Caco-2 (cell line): ENCODE measurements at regions not wholly inside any gene's neighbourhood (a gene's known extent, or its start where the extent isn't known, plus 50 kb on each side); places are given as distances from the start of the nearest gene placed in this dataset.

Experiments used
- BruUV-seq: library from RNA; stranded (reverse); fragments of 400-500 nt; replicated peaks from 2 replicates; lab custom pipeline; 2021; lab: Mats Ljungman, UMichigan
- CTCF ChIA-PET: fragments of 300-600 bp; sonication (Branson Sonifier 250); formaldehyde crosslinking; loops from one replicate; lab custom pipeline; 2022; ENCODE audit warnings: antibody characterized with exemption; lab: Charles Lee
- POLR2A ChIA-PET: fragments of 300-600 bp; sonication (Branson Sonifier 250); formaldehyde crosslinking; loops from one replicate; lab custom pipeline; 2022; ENCODE audit warnings: antibody characterized with exemption; lab: Charles Lee
- DNase-seq, 2 experiments: peaks; one replicate each; pipeline versions ENCODE4 v3.0.0 to v3.0.0-alpha.2; 2020 to 2022
- H3K27me3 ChIP-seq: replicated peaks from 2 replicates; pipeline ENCODE4 v1.6.0; 2011; ENCODE audit warnings: low read length; ENCODE audit not compliant: control insufficient read depth, insufficient read depth
- H3K36me3 ChIP-seq: 2 replicates; pipeline ENCODE4 v1.5.1; 2011; ENCODE audit warnings: low read length; ENCODE audit not compliant: control insufficient read depth, insufficient read depth
- H3K4me1 ChIP-seq: fragments of 250-450 bp; sonication (Bioruptor Pico); 2 replicates; pipeline ENCODE4 v1.5.1; 2020; ENCODE audit warnings: mild to moderate bottlenecking
- H3K4me3 ChIP-seq: 2 replicates; pipeline ENCODE4 v1.5.1; 2011; ENCODE audit warnings: low read depth, mild to moderate bottlenecking, control low read depth, low read length
- H3K9me3 ChIP-seq: fragments of 250-450 bp; sonication (Bioruptor Pico); 2 replicates; pipeline ENCODE4 v1.5.1; 2020; ENCODE audit warnings: mild to moderate bottlenecking, moderate library complexity
- H3K27ac Mint-ChIP-seq: one replicate; pipeline ENCODE4 v1.8.0; 2022; ENCODE audit warnings: mixed read lengths; ENCODE audit not compliant: unreplicated experiment
- H3K27me3 Mint-ChIP-seq: one replicate; pipeline ENCODE4 v1.8.0; 2022; ENCODE audit warnings: mixed read lengths; ENCODE audit not compliant: insufficient read depth, unreplicated experiment
- H3K36me3 Mint-ChIP-seq: one replicate; pipeline ENCODE4 v1.8.0; 2022; ENCODE audit warnings: mild to moderate bottlenecking, mixed read lengths; ENCODE audit not compliant: insufficient read depth, unreplicated experiment
- H3K4me1 Mint-ChIP-seq: one replicate; pipeline ENCODE4 v1.8.0; 2022; ENCODE audit warnings: low read depth, mixed read lengths; ENCODE audit not compliant: unreplicated experiment
- H3K4me3 Mint-ChIP-seq: one replicate; pipeline ENCODE4 v1.8.0; 2022; ENCODE audit warnings: mild to moderate bottlenecking, moderate library complexity, mixed read lengths; ENCODE audit not compliant: unreplicated experiment
- H3K9me3 Mint-ChIP-seq: one replicate; pipeline ENCODE4 v1.8.0; 2022; ENCODE audit warnings: mixed read lengths; ENCODE audit not compliant: unreplicated experiment
- CTCF ChIP-seq, 2 experiments: fragments of 200-600 bp in 1 of 2; IDR thresholded peaks; 1 replicate in 1 of 2; 2 replicates in 1 of 2; pipeline versions ENCODE4 v1.5.1 to v1.8.0; 2011 to 2022; ENCODE audit warnings: antibody characterized with exemption in 1 of 2, control low read depth in 1 of 2, inconsistent platforms in 1 of 2, low read depth in 1 of 2, low read length in 1 of 2, mild to moderate bottlenecking in 1 of 2, moderate library complexity in 1 of 2; ENCODE audit not compliant: insufficient read depth in 1 of 2, severe bottlenecking in 1 of 2, unreplicated experiment in 1 of 2
- intact Hi-C: fragments of 100-400 bp; cut with micrococcal nuclease; formaldehyde crosslinking; loops from one replicate; pipeline ENCODE4 v1.10.0; 2022; ENCODE audit not compliant: unreplicated experiment

GRCh38 chr9:11039006-11039405 is 426.2 kb upstream of the PTPRD start:
- H3K27ac Mint-ChIP-seq, result no peak overlapping the region
- no TSS peak for BruUV-seq
- H3K9me3 ChIP-seq, result no peaks in the 10 kb centered on the region

GRCh38 chr9:11045589-11045988 is 432.8 kb upstream of the PTPRD start:
- no peaks in the 10 kb centered on the region for H3K27me3 Mint-ChIP-seq

More at GRCh38 chr9:11039006-11039405, 426.2 kb upstream of the PTPRD start:
- ChIA-PET CTCF (no interaction called here), POLR2A (no interaction called here)
- Mint-ChIP-seq H3K27me3 (no peaks in the 10 kb centered on the region), H3K36me3 (no peaks in the 10 kb centered on the region), H3K4me1 (no peaks in the 10 kb centered on the region), H3K4me3 (no peak overlapping the region), H3K9me3 (no peaks in the 10 kb centered on the region)
- TF ChIP-seq CTCF (IDR thresholded peaks at IDR 0.05; ENCODE audit: insufficient read depth in 1 of 2, low read depth in 1 of 2, low read length in 1 of 2, severe bottlenecking in 1 of 2, unreplicated experiment in 1 of 2), result no peak
- Histone ChIP-seq H3K4me3 (no peak overlapping the region), H3K36me3 (no peaks in the 10 kb centered on the region), H3K4me1 (no peaks in the 10 kb centered on the region), H3K27me3 (no peaks in the 10 kb centered on the region)
- intact Hi-C loops, result no loop called here
- no peak for DNase-seq

GRCh38 chr9:11063263-11063662 is 450.5 kb upstream of the PTPRD start:
- H3K9me3 ChIP-seq, result no peaks in the 10 kb centered on the region
- no peaks in the 10 kb centered on the region for H3K36me3 ChIP-seq
- H3K27me3 ChIP-seq, result no peaks in the 10 kb centered on the region
- CTCF ChIA-PET, result no interaction called here
- H3K4me1 ChIP-seq, result no peaks in the 10 kb centered on the region
- POLR2A ChIA-PET, result no interaction called here
- peak in 1 of 2 experiments; percentile 0 for DNase-seq
- no TSS peak for BruUV-seq
- no peaks in the 10 kb centered on the region for H3K36me3 Mint-ChIP-seq
- no peak overlapping the region for H3K4me3 ChIP-seq
- TF ChIP-seq CTCF (IDR thresholded peaks at IDR 0.05; ENCODE audit: insufficient read depth in 1 of 2, low read depth in 1 of 2, low read length in 1 of 2, severe bottlenecking in 1 of 2, unreplicated experiment in 1 of 2), result no peak
- H3K9me3 Mint-ChIP-seq, result no peaks in the 10 kb centered on the region
- no peaks in the 10 kb centered on the region for H3K27me3 Mint-ChIP-seq
- intact Hi-C loops, result no loop called here
- no peaks in the 10 kb centered on the region for H3K4me1 Mint-ChIP-seq
- H3K27ac Mint-ChIP-seq, result no peak overlapping the region
- H3K4me3 Mint-ChIP-seq, result peak overlapping the region; percentile 27

More at GRCh38 chr9:11045589-11045988, 432.8 kb upstream of the PTPRD start:
- TF ChIP-seq CTCF (IDR thresholded peaks at IDR 0.05; ENCODE audit: insufficient read depth in 1 of 2, low read depth in 1 of 2, low read length in 1 of 2, severe bottlenecking in 1 of 2, unreplicated experiment in 1 of 2), result no peak
- ChIA-PET POLR2A (no interaction called here), CTCF (no interaction called here)
- H3K4me3 ChIP-seq, result no peak overlapping the region
- Mint-ChIP-seq H3K36me3 (no peaks in the 10 kb centered on the region), H3K4me1 (no peaks in the 10 kb centered on the region), H3K27ac (no peak overlapping the region), H3K9me3 (no peaks in the 10 kb centered on the region), H3K4me3 (no peak overlapping the region)
- intact Hi-C loops, result no loop called here
- H3K27me3 ChIP-seq, result no peaks in the 10 kb centered on the region
- no peaks in the 10 kb centered on the region for H3K4me1 ChIP-seq
- H3K9me3 ChIP-seq, result no peaks in the 10 kb centered on the region
- no peaks in the 10 kb centered on the region for H3K36me3 ChIP-seq
- DNase-seq, result no peak
- BruUV-seq, result no TSS peak
